Dermis blood vessel endothelial cell (primary cell): ENCODE measurements at regions not wholly inside any gene's neighbourhood (a gene's known extent, or its start where the extent isn't known, plus 50 kb on each side); places are given as distances from the start of the nearest gene placed in this dataset.

Experiments used
- DNase-seq: peaks from one replicate; pipeline ENCODE4 v3.0.0; 2010

DNA sequence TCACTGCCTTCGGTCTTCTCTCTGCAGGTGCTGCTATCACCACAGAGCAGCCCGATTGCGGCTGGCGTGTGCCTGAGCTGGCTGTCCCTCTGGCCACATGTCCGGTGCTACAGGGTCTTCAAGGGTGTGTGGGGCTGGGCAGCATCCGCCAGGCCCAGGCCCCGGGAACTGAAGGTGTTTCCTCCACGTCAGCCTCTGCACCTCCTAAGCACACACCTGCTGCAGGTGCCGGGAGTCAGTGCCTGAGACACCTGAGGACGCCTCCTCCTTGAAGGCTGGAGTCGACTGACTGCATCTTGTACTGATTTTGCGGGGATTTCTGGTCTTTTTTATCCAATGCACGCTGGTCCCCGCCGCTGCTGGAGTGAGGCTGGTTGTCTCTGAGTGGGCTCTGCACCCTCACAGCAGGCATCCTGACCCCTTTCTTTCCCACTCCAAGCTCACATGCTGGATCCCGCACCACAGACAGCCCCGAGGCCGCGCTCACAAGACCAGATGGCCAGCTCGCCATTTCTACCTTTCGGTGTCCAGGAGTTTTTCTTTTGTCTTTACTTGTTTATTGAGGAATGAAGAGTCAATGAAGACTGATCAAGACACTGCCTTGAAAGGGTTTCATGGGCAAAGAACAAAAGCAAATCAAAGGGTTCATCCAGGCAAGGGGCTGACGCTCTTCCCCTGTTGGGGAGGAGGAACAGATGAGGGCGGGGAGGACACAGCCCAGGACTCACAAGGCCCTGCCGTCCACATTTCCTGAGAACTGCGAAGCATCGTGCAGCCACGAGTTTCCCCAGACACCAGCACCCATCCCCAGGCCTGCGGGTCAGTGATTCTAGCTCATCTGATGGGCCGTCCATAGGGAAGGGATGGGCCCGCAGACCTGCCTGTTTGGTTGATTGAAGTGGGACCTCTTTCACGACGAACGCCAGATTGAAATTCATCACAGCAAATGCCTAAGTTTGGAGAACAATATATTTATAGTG, 203.8 kb upstream of the SOX1 start:
- no peak for DNase-seq

DNA sequence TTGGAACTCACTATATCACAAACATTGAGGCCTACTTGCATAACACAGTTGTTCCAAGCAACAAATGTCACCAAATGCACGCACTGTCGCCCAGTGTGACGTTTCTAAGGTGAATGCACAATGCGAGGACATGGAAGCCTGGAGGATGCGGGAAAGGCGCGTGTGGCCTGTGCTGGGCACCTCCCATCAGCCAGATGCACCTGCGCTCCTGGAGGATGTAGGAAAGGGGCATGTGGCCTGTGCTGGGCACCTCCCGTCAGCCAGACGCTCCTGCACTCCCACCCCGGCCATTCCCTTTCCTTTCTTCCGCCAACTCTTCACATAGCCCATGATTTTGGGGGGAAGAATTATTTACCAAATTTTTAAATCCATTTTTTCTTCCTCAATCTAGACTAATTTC, 202.4 kb upstream of the SOX1 start:
- no peak for DNase-seq

DNA sequence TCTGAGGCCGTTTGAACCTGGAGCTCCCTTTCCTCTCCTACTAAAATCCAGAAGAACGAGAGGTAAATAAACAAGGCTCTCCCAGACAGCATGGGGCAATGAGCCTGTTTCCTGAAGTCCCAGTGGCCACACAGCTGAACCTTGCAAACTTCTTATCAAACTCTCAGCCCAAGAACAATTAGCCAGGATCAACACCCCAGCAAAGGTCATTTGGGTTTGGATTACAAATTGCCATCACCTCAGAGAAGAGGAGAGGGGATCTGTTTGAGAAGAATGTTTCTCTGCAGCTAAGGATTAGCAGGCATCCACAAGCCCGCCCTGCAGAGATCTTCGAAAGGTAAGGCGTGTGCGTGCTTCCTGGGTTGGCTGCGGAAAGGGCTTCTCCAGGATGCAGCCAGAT, 201.9 kb upstream of the SOX1 start:
- no peak for DNase-seq

GRCh38 chr13:111865826-111866225, 201.1 kb upstream of the SOX1 start:
- no peak for DNase-seq

GRCh38 chr13:111866731-111867245, 200.2 kb upstream of the SOX1 start:
- no peak for DNase-seq

DNA sequence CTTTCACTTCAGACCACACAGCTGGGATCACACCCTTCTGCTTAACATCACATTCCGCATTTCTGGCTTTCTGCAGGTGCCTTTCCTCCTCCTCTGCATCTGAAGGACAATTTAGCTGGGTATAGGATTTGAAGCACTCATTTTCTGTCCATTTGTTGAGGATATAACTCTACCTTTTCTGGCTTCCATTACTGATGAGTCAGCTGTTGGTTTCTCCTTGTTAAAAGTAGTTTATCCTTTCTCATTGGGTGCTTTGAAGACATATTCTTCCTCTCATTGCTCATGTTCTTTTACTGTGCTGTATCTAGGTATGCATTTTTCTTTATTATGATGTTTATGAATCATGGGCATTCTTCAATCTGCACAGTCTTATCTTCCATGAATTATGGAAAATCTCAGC, 199.3 kb upstream of the SOX1 start:
- DNase-seq: no peak

DNA sequence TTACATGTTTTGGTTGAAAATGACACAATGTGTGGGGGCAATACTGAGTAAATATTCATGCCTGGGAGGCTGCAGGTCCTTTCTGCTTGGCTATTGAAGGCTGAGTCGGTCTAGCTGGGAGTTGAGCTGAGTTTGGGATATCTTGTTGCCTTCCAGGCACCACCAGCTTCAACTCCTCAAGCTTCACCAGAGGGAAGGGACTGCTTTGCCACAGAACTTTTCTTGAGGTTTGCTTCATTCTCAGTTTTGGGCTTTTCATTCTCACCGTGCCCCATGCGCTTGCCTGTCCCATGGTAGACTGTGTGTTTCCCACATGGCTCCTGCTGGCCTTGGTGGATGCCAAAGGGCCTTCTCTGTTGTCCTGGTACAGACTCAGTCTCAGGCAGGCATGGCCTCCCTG, 198.2 kb upstream of the SOX1 start:
- no peak for DNase-seq

- DNase-seq: no peak
Measured at GRCh38 chr13:111872475-111873150, 194.3 kb upstream of the SOX1 start.

DNA sequence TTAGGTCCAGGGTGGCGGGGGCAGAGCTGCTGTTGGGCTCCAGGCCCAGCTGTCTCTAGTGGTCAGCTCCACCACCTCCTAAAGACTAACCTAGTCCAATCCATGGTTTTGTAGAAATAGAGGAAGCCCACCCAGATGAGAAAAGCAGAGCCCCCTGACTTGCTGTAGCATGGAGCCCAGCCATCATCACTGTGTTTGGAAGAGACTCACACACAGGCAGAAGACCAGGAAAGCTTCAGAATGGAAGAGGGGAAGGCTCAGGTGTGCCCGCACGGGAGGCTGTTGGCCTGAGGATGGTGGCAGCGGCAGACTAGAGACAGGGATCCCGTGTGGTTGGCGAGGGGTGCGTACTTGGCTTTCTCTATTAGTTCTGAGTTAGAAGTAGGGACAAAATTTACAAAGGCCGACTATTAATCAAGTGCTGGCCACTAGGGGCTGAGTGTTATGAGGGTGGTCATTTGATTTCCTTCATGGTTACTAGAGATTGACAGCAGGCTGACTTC, 193.2 kb upstream of the SOX1 start:
- DNase-seq: no peak

GRCh38 chr13:111874981-111875380, 192.0 kb upstream of the SOX1 start:
- no peak for DNase-seq

- no peak for DNase-seq
Measured at GRCh38 chr13:111875915-111876314, 191.0 kb upstream of the SOX1 start.

DNA sequence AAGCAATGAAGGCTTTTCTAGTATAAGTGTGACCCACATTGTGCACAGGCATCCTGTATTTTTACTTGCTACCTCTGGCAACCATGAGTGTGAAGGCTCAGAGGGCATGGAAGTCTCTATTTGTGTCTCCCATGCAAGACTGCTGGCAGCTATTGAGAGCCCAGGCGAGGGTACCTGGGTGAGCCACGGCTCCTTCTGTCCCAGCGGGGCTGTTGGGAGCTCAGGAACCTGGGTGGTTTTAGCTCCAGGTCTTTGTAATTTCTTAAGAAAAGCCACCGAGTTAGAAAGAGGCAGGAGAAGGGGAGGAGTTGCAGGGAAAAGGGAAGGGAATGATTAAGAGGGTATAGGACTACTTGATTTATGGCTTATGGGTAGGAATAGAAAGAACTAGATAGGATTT, 190.4 kb upstream of the SOX1 start:
- DNase-seq: no peak

DNA sequence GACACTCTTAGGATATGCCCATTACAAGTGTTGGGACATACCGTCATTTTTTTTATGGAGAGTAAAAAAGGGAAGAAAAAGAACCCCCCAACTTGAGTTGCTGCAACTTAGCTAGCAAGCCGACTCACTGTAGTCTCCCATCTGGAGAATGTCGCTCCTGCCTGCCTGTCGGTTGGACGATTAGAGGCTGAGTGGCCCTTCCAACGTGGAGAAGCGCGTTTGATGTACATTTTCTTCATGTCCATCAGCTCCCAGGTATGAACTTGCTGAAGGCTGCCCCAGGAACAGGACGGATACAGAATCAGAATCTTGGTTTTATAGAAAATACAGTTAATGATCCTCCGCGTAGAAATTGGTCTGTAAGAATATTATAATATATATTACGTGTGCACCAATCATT, 189.0 kb upstream of the SOX1 start:
- DNase-seq: no peak

DNA sequence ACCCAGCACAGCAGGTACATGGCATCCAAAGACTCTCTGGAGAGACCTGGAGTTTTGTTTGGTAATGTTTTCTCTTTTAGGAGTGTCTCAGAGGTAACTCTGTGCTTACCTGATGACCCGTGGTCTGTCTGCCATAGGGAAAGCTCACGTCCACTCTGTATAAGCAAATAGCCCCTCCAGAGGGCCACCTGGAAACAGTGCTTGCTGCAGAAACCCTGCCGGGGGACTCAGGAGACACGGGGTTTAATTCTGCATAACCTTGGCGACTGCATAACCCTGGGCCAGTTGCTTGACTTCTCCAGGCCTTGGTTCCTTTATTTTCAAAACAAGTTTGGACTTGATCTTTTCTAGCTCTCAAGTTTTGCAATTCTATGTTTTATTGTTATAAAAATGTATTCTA, 187.2 kb upstream of the SOX1 start:
- DNase-seq: no peak

DNA sequence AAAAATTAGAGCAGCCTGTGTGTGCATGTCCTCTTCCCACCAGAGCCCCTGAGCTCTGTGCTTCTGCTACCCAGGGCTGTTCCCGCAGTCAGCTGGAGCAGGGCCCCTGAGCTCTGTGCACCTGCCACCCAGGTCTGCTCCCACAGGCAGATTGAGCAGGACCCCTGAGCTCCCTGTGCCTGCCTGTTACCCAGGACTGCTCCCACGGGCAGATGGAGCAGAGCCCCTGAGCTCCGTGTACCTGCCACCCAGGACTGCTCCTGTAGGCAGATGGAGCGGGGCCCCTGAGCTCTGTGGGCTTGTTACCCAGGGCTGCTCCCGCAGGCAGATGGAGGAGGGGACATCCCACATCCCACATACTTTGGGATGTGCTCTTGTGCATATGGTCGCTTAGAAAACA, 186.8 kb upstream of the SOX1 start:
- DNase-seq: no peak

DNA sequence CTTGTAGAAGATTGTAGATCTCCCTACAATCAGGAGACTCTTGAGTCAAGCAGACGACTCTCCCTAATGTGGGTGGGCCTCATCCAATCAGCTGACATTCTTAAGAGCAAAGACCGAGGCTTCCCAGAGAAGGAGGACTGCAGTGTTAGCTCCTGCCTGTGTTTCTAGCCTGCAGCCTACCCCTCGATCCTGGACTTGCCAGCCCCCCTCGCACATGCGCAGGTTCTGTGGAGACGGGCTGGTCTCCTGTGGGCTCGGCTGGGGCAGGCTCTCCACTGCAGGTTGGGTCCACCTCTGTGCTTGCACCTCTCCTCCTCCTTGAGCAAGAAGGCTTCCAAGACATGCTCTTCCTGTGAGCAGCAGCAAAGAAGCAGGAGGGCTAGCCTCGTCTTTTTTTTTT, 185.2 kb upstream of the SOX1 start:
- no peak for DNase-seq

- DNase-seq: no peak
Measured at GRCh38 chr13:111882351-111882750, 184.6 kb upstream of the SOX1 start.

- DNase-seq: no peak
Measured at GRCh38 chr13:111883571-111884343, 183.2 kb upstream of the SOX1 start.

DNA sequence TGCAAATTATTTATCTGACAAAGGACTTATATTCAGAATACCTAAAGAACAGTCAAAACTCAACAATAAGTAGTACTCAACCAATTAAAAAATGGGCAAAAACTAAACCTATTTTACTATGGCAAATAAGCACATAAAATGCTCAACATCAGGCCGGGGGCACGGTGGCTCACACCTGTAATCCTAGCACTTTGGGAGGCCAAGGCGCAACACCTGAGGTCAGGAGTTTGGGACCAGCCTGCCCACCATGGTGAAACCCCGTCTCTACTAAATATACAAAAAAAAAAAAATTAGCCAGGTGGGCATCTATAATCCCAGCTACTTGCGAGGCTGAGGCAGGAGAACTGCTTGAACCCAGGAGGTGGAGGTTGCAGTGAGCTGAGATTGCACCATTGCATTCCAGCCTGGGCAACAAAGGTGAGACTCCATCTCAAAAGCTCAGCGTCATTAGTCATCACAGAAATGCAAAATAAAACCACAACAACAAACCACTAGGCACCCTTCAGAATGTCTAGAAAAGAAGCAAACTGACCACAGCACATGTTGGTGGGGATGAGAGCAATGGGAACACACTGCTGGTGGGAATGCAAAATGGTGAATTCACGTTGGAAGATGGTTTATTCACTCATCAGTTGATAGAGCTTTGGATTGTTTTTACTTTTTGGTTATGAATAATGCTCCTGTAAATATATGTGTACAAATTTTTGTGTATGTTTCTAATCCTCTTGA, 180.6 kb upstream of the SOX1 start:
- DNase-seq: no peak

GRCh38 chr13:111893071-111893606, 173.8 kb upstream of the SOX1 start:
- DNase-seq: no peak

- DNase-seq: no peak
Measured at GRCh38 chr13:111893607-111894443, 173.1 kb upstream of the SOX1 start.
